Uterus (tissue), 2 donors: ENCODE measurements at regions not wholly inside any gene's neighbourhood (a gene's known extent, or its start where the extent isn't known, plus 50 kb on each side); places are given as distances from the start of the nearest gene placed in this dataset.

Experiments used
- POLR2A ChIP-seq, 2 donors: fragments of 450-650 bp; IDR thresholded peaks; one replicate each; pipeline ENCODE4 v1.6.1; 2016; ENCODE audit warnings: antibody characterized with exemption in 2 of 2, mild to moderate bottlenecking in 1 of 2, moderate library complexity in 1 of 2
- TF ChIP-seq, protein P1 (sequence below), 4 experiments: fragments of 200-600 bp in 2 of 4; fragments of 450-650 bp in 2 of 4; sonication (generic) in 2 of 4; IDR thresholded peaks; one replicate each; pipeline ENCODE4 v1.5.1; 2016 to 2019; ENCODE audit warnings: antibody characterized with exemption in 4 of 4, mild to moderate bottlenecking in 2 of 4, moderate library complexity in 1 of 4

- no peak for TF ChIP-seq POLR2A (IDR thresholded peaks at IDR 0.05)
- TF ChIP-seq, protein P1, sequence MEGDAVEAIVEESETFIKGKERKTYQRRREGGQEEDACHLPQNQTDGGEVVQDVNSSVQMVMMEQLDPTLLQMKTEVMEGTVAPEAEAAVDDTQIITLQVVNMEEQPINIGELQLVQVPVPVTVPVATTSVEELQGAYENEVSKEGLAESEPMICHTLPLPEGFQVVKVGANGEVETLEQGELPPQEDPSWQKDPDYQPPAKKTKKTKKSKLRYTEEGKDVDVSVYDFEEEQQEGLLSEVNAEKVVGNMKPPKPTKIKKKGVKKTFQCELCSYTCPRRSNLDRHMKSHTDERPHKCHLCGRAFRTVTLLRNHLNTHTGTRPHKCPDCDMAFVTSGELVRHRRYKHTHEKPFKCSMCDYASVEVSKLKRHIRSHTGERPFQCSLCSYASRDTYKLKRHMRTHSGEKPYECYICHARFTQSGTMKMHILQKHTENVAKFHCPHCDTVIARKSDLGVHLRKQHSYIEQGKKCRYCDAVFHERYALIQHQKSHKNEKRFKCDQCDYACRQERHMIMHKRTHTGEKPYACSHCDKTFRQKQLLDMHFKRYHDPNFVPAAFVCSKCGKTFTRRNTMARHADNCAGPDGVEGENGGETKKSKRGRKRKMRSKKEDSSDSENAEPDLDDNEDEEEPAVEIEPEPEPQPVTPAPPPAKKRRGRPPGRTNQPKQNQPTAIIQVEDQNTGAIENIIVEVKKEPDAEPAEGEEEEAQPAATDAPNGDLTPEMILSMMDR (IDR thresholded peaks at IDR 0.05) = no peak
These were observed 61.7 kb upstream of the DAPL1 start for GRCh38 chr2:158733430-158733755.
